K562 (cell line): ENCODE measurements at regions not wholly inside any gene's neighbourhood (a gene's known extent, or its start where the extent isn't known, plus 50 kb on each side); places are given as distances from the start of the nearest gene placed in this dataset.

ENCODE experiments used
- ATAC-seq: fragments of 200-7000 bp; cut with Tn5 transposase; 3 replicates; pipeline ENCODE4 v1.9.1; 2020; ENCODE audit warnings: moderate library complexity
- BruUV-seq: library from RNA; stranded (reverse); fragments of 400-500 nt; replicated peaks from 2 replicates; lab custom pipeline; 2021; lab: Mats Ljungman, UMichigan
- CTCF ChIA-PET: fragments of 300-600 bp; formaldehyde crosslinking; extraction: SDS; loops from one replicate; lab custom pipeline; 2021; ENCODE audit warnings: low intra/inter-chr PET ratio; lab: Yijun Ruan, JAX
- POLR2A ChIA-PET: fragments of 300-600, 350-650 bp; sonication (Branson Sonifier 250); formaldehyde crosslinking; extraction: SDS; loops from one replicate; lab custom pipeline; 2021; ENCODE audit warnings: antibody characterized with exemption, inconsistent platforms; lab: Yijun Ruan, JAX
- DNase-seq, 4 experiments: peaks; one replicate each; pipeline versions ENCODE4 v3.0.0 to v3.0.0-alpha.2; 2011 to 2018; ENCODE audit warnings: low spot score in 3 of 4, mixed read lengths in 3 of 4; ENCODE audit errors: extremely low read depth in 1 of 4
- FAIRE-seq: peaks from 2 replicates; lab custom pipeline; 2011; peaks lifted over from hg19 to GRCh38; lab: Jason Lieb, UNC
- H2AFZ ChIP-seq: 2 replicates; pipeline ENCODE4 v1.6.0; 2011; ENCODE audit warnings: low read depth, low read length, control low read depth, inconsistent platforms
- H3K27ac ChIP-seq: fragments of 200-600 bp; 3 replicates; pipeline ENCODE4 v1.8.0; 2011; ENCODE audit warnings: low read depth, mild to moderate bottlenecking, control low read depth, inconsistent platforms, low read length, moderate library complexity, mixed read lengths; ENCODE audit errors: extremely low read depth
- H3K27me3 ChIP-seq, 2 experiments: fragments of 300-600 bp in 1 of 2; 2 replicates in 1 of 2; 3 replicates in 1 of 2; pipeline versions ENCODE4 v1.6.0 to v1.8.0; 2011; ENCODE audit warnings: inconsistent platforms in 2 of 2, low read length in 2 of 2, mild to moderate bottlenecking in 1 of 2, mixed read lengths in 1 of 2, moderate library complexity in 1 of 2; ENCODE audit not compliant: control insufficient read depth in 2 of 2, insufficient read depth in 2 of 2
- H3K36me3 ChIP-seq: fragments of 300-600 bp; 3 replicates; pipeline ENCODE4 v1.8.0; 2011; ENCODE audit warnings: mild to moderate bottlenecking, low read length, inconsistent platforms; ENCODE audit not compliant: control insufficient read depth, insufficient read depth
- H3K4me1 ChIP-seq, 2 experiments: fragments of 200-600 bp in 1 of 2; replicated peaks in 1 of 2; 2 replicates in 1 of 2; 3 replicates in 1 of 2; pipeline versions ENCODE4 v1.5.1 to v1.8.0; 2011; ENCODE audit warnings: inconsistent platforms in 2 of 2, low read length in 2 of 2, mild to moderate bottlenecking in 1 of 2, mixed read lengths in 1 of 2, moderate library complexity in 1 of 2; ENCODE audit not compliant: control insufficient read depth in 2 of 2, insufficient read depth in 2 of 2
- H3K4me2 ChIP-seq: 2 replicates; pipeline ENCODE4 v1.6.1; 2011; ENCODE audit warnings: low read length, control low read depth, inconsistent platforms, mixed read lengths; ENCODE audit not compliant: insufficient read depth
- H3K4me3 ChIP-seq: fragments of 200-600 bp; sonication (generic), shearing (Covaris generic); 2 replicates; pipeline ENCODE4 v1.5.1; 2016; ENCODE audit warnings: control low read depth, inconsistent platforms
- H3K79me2 ChIP-seq: fragments of 200-600 bp; 3 replicates; pipeline ENCODE4 v1.8.0; 2011; ENCODE audit warnings: low read length, inconsistent platforms; ENCODE audit not compliant: control insufficient read depth, insufficient read depth
- H3K9ac ChIP-seq, 2 experiments: 2 replicates each; pipeline versions ENCODE4 v1.6.0 to v1.6.1; 2011; ENCODE audit warnings: low read depth in 2 of 2, low read length in 2 of 2, control low read depth in 1 of 2, inconsistent platforms in 1 of 2, mild to moderate bottlenecking in 1 of 2, mixed read lengths in 1 of 2; ENCODE audit not compliant: insufficient read depth in 1 of 2
- H3K9me1 ChIP-seq: one replicate; pipeline ENCODE4 v1.6.0; 2011; ENCODE audit warnings: inconsistent platforms, mild to moderate bottlenecking, low read length, moderate library complexity; ENCODE audit not compliant: control insufficient read depth, insufficient read depth
- H3K9me3 ChIP-seq: replicated peaks from 2 replicates; pipeline ENCODE4 v1.5.1; 2011; ENCODE audit warnings: low read depth, low read length, inconsistent platforms; ENCODE audit not compliant: control insufficient read depth, insufficient read depth
- H4K20me1 ChIP-seq: replicated peaks from 2 replicates; pipeline ENCODE4 v1.6.1; 2011; ENCODE audit warnings: low read length, inconsistent platforms, mixed read lengths; ENCODE audit not compliant: control insufficient read depth, insufficient read depth
- EGR1 ChIP-seq: fragments of 450-650 bp; conservative IDR thresholded peaks from 2 replicates; pipeline ENCODE4 v1.6.1; 2017; ENCODE audit warnings: mild to moderate bottlenecking
- EP300 ChIP-seq: IDR thresholded peaks from 2 replicates; pipeline ENCODE4 v1.6.1; 2012; ENCODE audit warnings: low read length, improper control_type of control experiment
- MNT ChIP-seq, 2 experiments: fragments of 450-650 bp; conservative IDR thresholded peaks; 2 replicates each; pipeline ENCODE4 v1.6.1; 2017; ENCODE audit warnings: mild to moderate bottlenecking in 2 of 2, moderate library complexity in 2 of 2
- PREB ChIP-seq: sonication (generic); formaldehyde crosslinking; IDR thresholded peaks from 2 replicates; pipeline ENCODE4 v1.8.1; 2023; ENCODE audit warnings: mild to moderate bottlenecking, missing genetic modification reagents
- ZBTB43 ChIP-seq: sonication (generic); formaldehyde crosslinking; IDR thresholded peaks from 2 replicates; pipeline ENCODE4 v1.8.0; 2023; ENCODE audit warnings: mild to moderate bottlenecking, missing genetic modification reagents
- ZNF146 ChIP-seq: IDR thresholded peaks from one replicate; pipeline ENCODE4 v1.6.1; 2018; ENCODE audit warnings: missing compliant biosample characterization; ENCODE audit not compliant: unreplicated experiment
- whole genome bisulfite sequencing: fragments of 100-300 bp; shearing (Covaris generic); methylation state at CpG from one replicate; pipeline ENCODE4 v1.1.6; 2016; ENCODE audit warnings: low coverage, mixed read lengths; ENCODE audit not compliant: insufficient coverage; ENCODE audit errors: missing lambda C conversion rate; 5-methylcytosine and 5-hydroxymethylcytosine counted together
- in situ Hi-C: fragments of 300-500 bp; cut with MboI; formaldehyde crosslinking; loops from 4 replicates; pipeline ENCODE4 v1.15.0; 2018; ENCODE audit warnings: inconsistent platforms, mixed read lengths
- intact Hi-C: fragments of 100-400 bp; cut with micrococcal nuclease; formaldehyde crosslinking; loops from 2 replicates; pipeline ENCODE4 v1.14.2; 2022

GRCh38 chr9:36462245-36462644 is 62.2 kb upstream of the RNF38 start:
- ATAC-seq (no peak), DNase-seq (no peak), FAIRE-seq (no peak)
- intact Hi-C loops (no loop called here), in situ Hi-C loops (no loop called here)
- Histone ChIP-seq H3K9me1 (no peaks in the 10 kb centered on the region), H4K20me1 (no peaks in the 10 kb centered on the region), H3K4me2 (no peak overlapping the region), H3K4me3 (no peak overlapping the region), H3K4me1 (no peaks in the 10 kb centered on the region; a peak in 1 of 5 replicates), H3K9ac (no peak overlapping the region), H3K79me2 (no peaks in the 10 kb centered on the region), H3K27me3 (no peaks in the 10 kb centered on the region), H2AFZ (no peak overlapping the region), H3K27ac (no peak overlapping the region)
- POLR2A ChIA-PET = no interaction called here
- 78% methylated on average over 4 of the region's 4 CpGs for WGBS
- BruUV-seq = no TSS peak
- TF ChIP-seq PREB (no peak), MNT (conservative IDR thresholded peaks at IDR 0.05) (no peak)
- TF ChIP-seq, all 486 proteins: peak for 0
- CTCF ChIA-PET = no interaction called here
- H3K36me3 ChIP-seq = no peaks in the 10 kb centered on the region
- no peaks in the 10 kb centered on the region for H3K9me3 ChIP-seq

GRCh38 chr9:36461323-36461722 is 61.3 kb upstream of the RNF38 start:
- in situ Hi-C loops = no loop called here
- ChIA-PET CTCF (no interaction called here), POLR2A (interaction anchor here (0.8 kb wide), 2 partner anchors 13 to 25 kb away, joined by 3 read pairs; no protein-coding TSS in a partner anchor)
- H3K4me1 ChIP-seq = peaks cover 0 to 3% of the 10 kb centered on the region in 2 experiments; a peak in 1 of 5 replicates
- H3K36me3 ChIP-seq = no peaks in the 10 kb centered on the region
- no peak for DNase-seq
- H3K79me2 ChIP-seq = no peaks in the 10 kb centered on the region
- H3K4me2 ChIP-seq = no peak overlapping the region
- TF ChIP-seq EGR1 = no peak
- no peak for TF ChIP-seq ZBTB43 (CRISPR knock-in tag)
- no peak for TF ChIP-seq ZNF146 (CRISPR knock-in tag)
- no peak for TF ChIP-seq EP300
- H3K27ac ChIP-seq = no peak overlapping the region
- no peaks in the 10 kb centered on the region for H3K9me1 ChIP-seq
- no peak overlapping the region for H3K4me3 ChIP-seq
- no peak overlapping the region for H2AFZ ChIP-seq
- intact Hi-C loops = no loop called here
- H3K9ac ChIP-seq = no peak overlapping the region
- BruUV-seq = no TSS peak
- no peaks in the 10 kb centered on the region for H3K9me3 ChIP-seq
- FAIRE-seq = no peak
- no peak for ATAC-seq
- no peaks in the 10 kb centered on the region for H4K20me1 ChIP-seq
- H3K27me3 ChIP-seq = no peaks in the 10 kb centered on the region
